ENCODE measurements at regions not wholly inside any gene's neighbourhood (a gene's known extent, or its start where the extent isn't known, plus 50 kb on each side); places are given as distances from the start of the nearest gene placed in this dataset. TPM values are rescaled to one million over a fixed set of nuclear protein-coding genes. Genes with fewer than 3 reads are reported as not detected.
"Not testable (repeated sequence)": the region's sequence is repeated elsewhere in the genome, so short reads cannot be mapped to it uniquely, and the experiment has no call there.

- not testable (repeated sequence) for DNase-seq (ENCODE audit: low spot score); H2BK5ac ChIP-seq (ENCODE audit: low read length); H3K9ac ChIP-seq (ENCODE audit: low read depth, low read length, poor library complexity); H4K91ac ChIP-seq (ENCODE audit: low read depth, low read length, poor library complexity); H3K36me3 ChIP-seq (replicated peaks in 1 of 2; ENCODE audit: control insufficient read depth in 2 of 2, insufficient read depth in 2 of 2, low read length in 2 of 2); H3K4me1 ChIP-seq (ENCODE audit: control insufficient read depth in 2 of 2, insufficient read depth in 1 of 2, low read depth in 1 of 2, low read length in 2 of 2); H3K27me3 ChIP-seq (ENCODE audit: control insufficient read depth in 3 of 3, insufficient read depth in 3 of 3, low read depth in 1 of 3, low read length in 3 of 3); H2BK15ac ChIP-seq (ENCODE audit: low read length); H3K4me3 ChIP-seq (ENCODE audit: low read length in 2 of 2); H2BK120ac ChIP-seq (ENCODE audit: low read depth, low read length); H3K4ac ChIP-seq (ENCODE audit: low read length); H3K18ac ChIP-seq (ENCODE audit: low read length); H4K8ac ChIP-seq (ENCODE audit: low read depth, low read length); H2BK12ac ChIP-seq (ENCODE audit: low read length); H2AFZ ChIP-seq (ENCODE audit: low read length); H3K4me2 ChIP-seq (ENCODE audit: insufficient read depth, low read length, poor library complexity, severe bottlenecking); H3K79me1 ChIP-seq (ENCODE audit: low read depth, low read length); H2AK5ac ChIP-seq (ENCODE audit: low read depth, low read length); H3K9me3 ChIP-seq (replicated peaks in 1 of 2; ENCODE audit: control insufficient read depth in 2 of 2, insufficient read depth in 1 of 2, low read depth in 1 of 2, low read length in 2 of 2); H3K14ac ChIP-seq (ENCODE audit: low read length); H3K23ac ChIP-seq (ENCODE audit: low read depth, low read length, poor library complexity); H3K27ac ChIP-seq (replicated peaks; ENCODE audit: low read length)
- WGBS, 2 donors (ENCODE audit: extremely low coverage in 2 of 2, insufficient read length in 2 of 2, insufficient replicate concordance in 1 of 2), result no CpG with 5 or more reads among the region's 1 CpG
Measured at GRCh38 chr9:64013122-64013521, 1271.9 kb downstream of the FOXD4L5 start.

- H4K91ac ChIP-seq (ENCODE audit: low read depth, low read length, poor library complexity); H3K27ac ChIP-seq (replicated peaks; ENCODE audit: low read length); H2AFZ ChIP-seq (ENCODE audit: low read length); H3K4me1 ChIP-seq (ENCODE audit: control insufficient read depth in 2 of 2, insufficient read depth in 1 of 2, low read depth in 1 of 2, low read length in 2 of 2); H2BK120ac ChIP-seq (ENCODE audit: low read depth, low read length); H3K4ac ChIP-seq (ENCODE audit: low read length); H2BK12ac ChIP-seq (ENCODE audit: low read length); H4K8ac ChIP-seq (ENCODE audit: low read depth, low read length); H2AK5ac ChIP-seq (ENCODE audit: low read depth, low read length); H3K14ac ChIP-seq (ENCODE audit: low read length); H3K9ac ChIP-seq (ENCODE audit: low read depth, low read length, poor library complexity); DNase-seq (ENCODE audit: low spot score); H2BK5ac ChIP-seq (ENCODE audit: low read length); H3K18ac ChIP-seq (ENCODE audit: low read length); H3K27me3 ChIP-seq (ENCODE audit: control insufficient read depth in 3 of 3, insufficient read depth in 3 of 3, low read depth in 1 of 3, low read length in 3 of 3); H3K23ac ChIP-seq (ENCODE audit: low read depth, low read length, poor library complexity); H3K4me3 ChIP-seq (ENCODE audit: low read length in 2 of 2); H3K4me2 ChIP-seq (ENCODE audit: insufficient read depth, low read length, poor library complexity, severe bottlenecking); H3K79me1 ChIP-seq (ENCODE audit: low read depth, low read length); H3K9me3 ChIP-seq (replicated peaks in 1 of 2; ENCODE audit: control insufficient read depth in 2 of 2, insufficient read depth in 1 of 2, low read depth in 1 of 2, low read length in 2 of 2); H2BK15ac ChIP-seq (ENCODE audit: low read length); H3K36me3 ChIP-seq (replicated peaks in 1 of 2; ENCODE audit: control insufficient read depth in 2 of 2, insufficient read depth in 2 of 2, low read length in 2 of 2): not testable (repeated sequence)
- WGBS, 2 donors (ENCODE audit: extremely low coverage in 2 of 2, insufficient read length in 2 of 2, insufficient replicate concordance in 1 of 2), result no CpG with 5 or more reads among the region's 3 CpGs
Measured at GRCh38 chr9:64012014-64012413, 1273.0 kb downstream of the FOXD4L5 start.

GRCh38 chr9:63979741-63980140, 1305.3 kb downstream of the FOXD4L5 start:
- H3K9me3 ChIP-seq (replicated peaks in 1 of 2; ENCODE audit: control insufficient read depth in 2 of 2, insufficient read depth in 1 of 2, low read depth in 1 of 2, low read length in 2 of 2); H3K4me2 ChIP-seq (ENCODE audit: insufficient read depth, low read length, poor library complexity, severe bottlenecking); H2BK15ac ChIP-seq (ENCODE audit: low read length); H2BK5ac ChIP-seq (ENCODE audit: low read length); H3K4me1 ChIP-seq (ENCODE audit: control insufficient read depth in 2 of 2, insufficient read depth in 1 of 2, low read depth in 1 of 2, low read length in 2 of 2); H3K4ac ChIP-seq (ENCODE audit: low read length); H3K27me3 ChIP-seq (ENCODE audit: control insufficient read depth in 3 of 3, insufficient read depth in 3 of 3, low read depth in 1 of 3, low read length in 3 of 3); H4K91ac ChIP-seq (ENCODE audit: low read depth, low read length, poor library complexity); H3K23ac ChIP-seq (ENCODE audit: low read depth, low read length, poor library complexity); H3K4me3 ChIP-seq (ENCODE audit: low read length in 2 of 2); H2BK12ac ChIP-seq (ENCODE audit: low read length); H3K36me3 ChIP-seq (replicated peaks in 1 of 2; ENCODE audit: control insufficient read depth in 2 of 2, insufficient read depth in 2 of 2, low read length in 2 of 2); H3K18ac ChIP-seq (ENCODE audit: low read length); H3K27ac ChIP-seq (replicated peaks; ENCODE audit: low read length); H3K14ac ChIP-seq (ENCODE audit: low read length); H4K8ac ChIP-seq (ENCODE audit: low read depth, low read length); DNase-seq (ENCODE audit: low spot score); H2AK5ac ChIP-seq (ENCODE audit: low read depth, low read length); H2BK120ac ChIP-seq (ENCODE audit: low read depth, low read length); H2AFZ ChIP-seq (ENCODE audit: low read length); H3K79me1 ChIP-seq (ENCODE audit: low read depth, low read length); H3K9ac ChIP-seq (ENCODE audit: low read depth, low read length, poor library complexity): not testable (repeated sequence)
- WGBS, 2 donors (ENCODE audit: extremely low coverage in 2 of 2, insufficient read length in 2 of 2, insufficient replicate concordance in 1 of 2), result no CpG with 5 or more reads among the region's 23 CpGs

Small RNAs in the stretch of these regions (small RNA-seq; reads per million reads assigned to genes)
- gene RF00026 (ENCODE audit: insufficient read depth), result not detected

Data from neuronal stem cell (in vitro differentiated cells).